Activated T-cell treated with anti-CD3 and anti-CD28 coated beads, Interleukin-2, amount 50 U/mL, for 48 hours (primary cell): ENCODE measurements at regions not wholly inside any gene's neighbourhood (a gene's known extent, or its start where the extent isn't known, plus 50 kb on each side); places are given as distances from the start of the nearest gene placed in this dataset.
A peak's percentile ranks its signal among the peaks of the same experiment; 100 is the strongest.

ENCODE experiments used
- DNase-seq, 2 experiments: peaks; one replicate each; pipeline ENCODE4 v3.0.0-alpha.2; 2020

GRCh38 chr3:14318646-14319045 lies 83.8 kb upstream of the SLC6A6 start:
- no peak for DNase-seq

GRCh38 chr3:14319654-14320182 lies 82.7 kb upstream of the SLC6A6 start:
- peak; percentile 26 to 43 for DNase-seq

GRCh38 chr3:14320219-14320618 lies 82.2 kb upstream of the SLC6A6 start:
- no peak for DNase-seq

GRCh38 chr3:14322001-14322400 lies 80.4 kb upstream of the SLC6A6 start:
- DNase-seq = no peak

GRCh38 chr3:14322667-14323295 lies 79.6 kb upstream of the SLC6A6 start:
- DNase-seq = no peak

- DNase-seq = no peak
These were observed 78.8 kb upstream of the SLC6A6 start for GRCh38 chr3:14323401-14324223.

- no peak for DNase-seq
These were observed 78.0 kb upstream of the SLC6A6 start for GRCh38 chr3:14324224-14324944.

GRCh38 chr3:14328422-14328821 lies 74.0 kb upstream of the SLC6A6 start:
- no peak for DNase-seq

- DNase-seq = no peak
These were observed 73.1 kb upstream of the SLC6A6 start for GRCh38 chr3:14329116-14329830.

- DNase-seq = no peak
These were observed 72.6 kb upstream of the SLC6A6 start for GRCh38 chr3:14329842-14330241.

- DNase-seq = no peak
These were observed 71.9 kb upstream of the SLC6A6 start for GRCh38 chr3:14330508-14330907.

GRCh38 chr3:14331251-14331650 lies 71.2 kb upstream of the SLC6A6 start:
- no peak for DNase-seq

- no peak for DNase-seq
These were observed 70.0 kb upstream of the SLC6A6 start for GRCh38 chr3:14332392-14332791.

GRCh38 chr3:14333215-14333614 lies 69.2 kb upstream of the SLC6A6 start:
- DNase-seq = no peak

- DNase-seq = no peak
These were observed 68.8 kb upstream of the SLC6A6 start for GRCh38 chr3:14333621-14334020.

- no peak for DNase-seq
These were observed 68.3 kb upstream of the SLC6A6 start for GRCh38 chr3:14334136-14334535.

- no peak for DNase-seq
These were observed 67.5 kb upstream of the SLC6A6 start for GRCh38 chr3:14334936-14335335.

GRCh38 chr3:14335774-14336748 lies 66.3 kb upstream of the SLC6A6 start:
- no peak for DNase-seq

- DNase-seq = no peak
These were observed 65.4 kb upstream of the SLC6A6 start for GRCh38 chr3:14336749-14337598.

- DNase-seq = no peak
These were observed 64.6 kb upstream of the SLC6A6 start for GRCh38 chr3:14337828-14338227.

GRCh38 chr3:14338242-14338641 lies 64.2 kb upstream of the SLC6A6 start:
- no peak for DNase-seq
